K562 (cell line): ENCODE measurements at regions not wholly inside any gene's neighbourhood (a gene's known extent, or its start where the extent isn't known, plus 50 kb on each side); places are given as distances from the start of the nearest gene placed in this dataset.

Experiments used
- ATAC-seq: fragments of 200-7000 bp; cut with Tn5 transposase; 3 replicates; pipeline ENCODE4 v1.9.1; 2020; ENCODE audit warnings: moderate library complexity
- BruUV-seq: library from RNA; stranded (reverse); fragments of 400-500 nt; replicated peaks from 2 replicates; lab custom pipeline; 2021; lab: Mats Ljungman, UMichigan
- CTCF ChIA-PET: fragments of 300-600 bp; formaldehyde crosslinking; extraction: SDS; loops from one replicate; lab custom pipeline; 2021; ENCODE audit warnings: low intra/inter-chr PET ratio; lab: Yijun Ruan, JAX
- POLR2A ChIA-PET: fragments of 300-600, 350-650 bp; sonication (Branson Sonifier 250); formaldehyde crosslinking; extraction: SDS; loops from one replicate; lab custom pipeline; 2021; ENCODE audit warnings: antibody characterized with exemption, inconsistent platforms; lab: Yijun Ruan, JAX
- DNase-seq, 4 experiments: peaks; one replicate each; pipeline versions ENCODE4 v3.0.0 to v3.0.0-alpha.2; 2011 to 2018; ENCODE audit warnings: low spot score in 3 of 4, mixed read lengths in 3 of 4; ENCODE audit errors: extremely low read depth in 1 of 4
- FAIRE-seq: peaks from 2 replicates; lab custom pipeline; 2011; peaks lifted over from hg19 to GRCh38; lab: Jason Lieb, UNC
- H2AFZ ChIP-seq: 2 replicates; pipeline ENCODE4 v1.6.0; 2011; ENCODE audit warnings: low read depth, low read length, control low read depth, inconsistent platforms
- H3K27ac ChIP-seq: fragments of 200-600 bp; 3 replicates; pipeline ENCODE4 v1.8.0; 2011; ENCODE audit warnings: low read depth, mild to moderate bottlenecking, control low read depth, inconsistent platforms, low read length, moderate library complexity, mixed read lengths; ENCODE audit errors: extremely low read depth
- H3K27me3 ChIP-seq, 2 experiments: fragments of 300-600 bp in 1 of 2; 2 replicates in 1 of 2; 3 replicates in 1 of 2; pipeline versions ENCODE4 v1.6.0 to v1.8.0; 2011; ENCODE audit warnings: inconsistent platforms in 2 of 2, low read length in 2 of 2, mild to moderate bottlenecking in 1 of 2, mixed read lengths in 1 of 2, moderate library complexity in 1 of 2; ENCODE audit not compliant: control insufficient read depth in 2 of 2, insufficient read depth in 2 of 2
- H3K36me3 ChIP-seq: fragments of 300-600 bp; 3 replicates; pipeline ENCODE4 v1.8.0; 2011; ENCODE audit warnings: mild to moderate bottlenecking, low read length, inconsistent platforms; ENCODE audit not compliant: control insufficient read depth, insufficient read depth
- H3K4me1 ChIP-seq, 2 experiments: fragments of 200-600 bp in 1 of 2; replicated peaks in 1 of 2; 2 replicates in 1 of 2; 3 replicates in 1 of 2; pipeline versions ENCODE4 v1.5.1 to v1.8.0; 2011; ENCODE audit warnings: inconsistent platforms in 2 of 2, low read length in 2 of 2, mild to moderate bottlenecking in 1 of 2, mixed read lengths in 1 of 2, moderate library complexity in 1 of 2; ENCODE audit not compliant: control insufficient read depth in 2 of 2, insufficient read depth in 2 of 2
- H3K4me2 ChIP-seq: 2 replicates; pipeline ENCODE4 v1.6.1; 2011; ENCODE audit warnings: low read length, control low read depth, inconsistent platforms, mixed read lengths; ENCODE audit not compliant: insufficient read depth
- H3K4me3 ChIP-seq: fragments of 200-600 bp; sonication (generic), shearing (Covaris generic); 2 replicates; pipeline ENCODE4 v1.5.1; 2016; ENCODE audit warnings: control low read depth, inconsistent platforms
- H3K79me2 ChIP-seq: fragments of 200-600 bp; 3 replicates; pipeline ENCODE4 v1.8.0; 2011; ENCODE audit warnings: low read length, inconsistent platforms; ENCODE audit not compliant: control insufficient read depth, insufficient read depth
- H3K9ac ChIP-seq, 2 experiments: 2 replicates each; pipeline versions ENCODE4 v1.6.0 to v1.6.1; 2011; ENCODE audit warnings: low read depth in 2 of 2, low read length in 2 of 2, control low read depth in 1 of 2, inconsistent platforms in 1 of 2, mild to moderate bottlenecking in 1 of 2, mixed read lengths in 1 of 2; ENCODE audit not compliant: insufficient read depth in 1 of 2
- H3K9me1 ChIP-seq: one replicate; pipeline ENCODE4 v1.6.0; 2011; ENCODE audit warnings: inconsistent platforms, mild to moderate bottlenecking, low read length, moderate library complexity; ENCODE audit not compliant: control insufficient read depth, insufficient read depth
- H3K9me3 ChIP-seq: replicated peaks from 2 replicates; pipeline ENCODE4 v1.5.1; 2011; ENCODE audit warnings: low read depth, low read length, inconsistent platforms; ENCODE audit not compliant: control insufficient read depth, insufficient read depth
- H4K20me1 ChIP-seq: replicated peaks from 2 replicates; pipeline ENCODE4 v1.6.1; 2011; ENCODE audit warnings: low read length, inconsistent platforms, mixed read lengths; ENCODE audit not compliant: control insufficient read depth, insufficient read depth
- MXI1 ChIP-seq: IDR thresholded peaks from 2 replicates; pipeline ENCODE4 v1.6.1; 2011; ENCODE audit warnings: low read depth, mild to moderate bottlenecking, improper control_type of control experiment, low read length
- TOE1 ChIP-seq, 2 experiments: fragments of 450-650 bp in 1 of 2; sonication (generic) in 1 of 2; formaldehyde crosslinking in 1 of 2; IDR thresholded peaks; 2 replicates each; pipeline versions ENCODE4 v1.7.1 to v1.8.0; 2016 to 2022; ENCODE audit warnings: borderline replicate concordance in 2 of 2, mild to moderate bottlenecking in 2 of 2, antibody characterized with exemption in 1 of 2, inconsistent platforms in 1 of 2, low read depth in 1 of 2, missing genetic modification reagents in 1 of 2, moderate library complexity in 1 of 2
- ZNF274 ChIP-seq: IDR thresholded peaks from 2 replicates; pipeline ENCODE4 v1.6.1; 2011; ENCODE audit warnings: low read depth, mild to moderate bottlenecking, low read length, moderate library complexity, borderline replicate concordance
- ZNF316 ChIP-seq: fragments of 450-650 bp; IDR thresholded peaks from 2 replicates; pipeline ENCODE4 v1.6.1; 2016
- ZNF584 ChIP-seq: fragments of 200-800 bp; sonication (Bioruptor generic); IDR thresholded peaks from 2 replicates; pipeline ENCODE4 v1.6.1; 2016; ENCODE audit warnings: low read depth, mild to moderate bottlenecking, missing genetic modification characterization, missing compliant biosample characterization
- WGBS: fragments of 100-300 bp; shearing (Covaris generic); methylation state at CpG from one replicate; pipeline ENCODE4 v1.1.6; 2016; ENCODE audit warnings: low coverage, mixed read lengths; ENCODE audit not compliant: insufficient coverage; ENCODE audit errors: missing lambda C conversion rate; 5-methylcytosine and 5-hydroxymethylcytosine counted together
- in situ Hi-C: fragments of 300-500 bp; cut with MboI; formaldehyde crosslinking; loops from 4 replicates; pipeline ENCODE4 v1.15.0; 2018; ENCODE audit warnings: inconsistent platforms, mixed read lengths
- intact Hi-C: fragments of 100-400 bp; cut with micrococcal nuclease; formaldehyde crosslinking; loops from 2 replicates; pipeline ENCODE4 v1.14.2; 2022

DNA sequence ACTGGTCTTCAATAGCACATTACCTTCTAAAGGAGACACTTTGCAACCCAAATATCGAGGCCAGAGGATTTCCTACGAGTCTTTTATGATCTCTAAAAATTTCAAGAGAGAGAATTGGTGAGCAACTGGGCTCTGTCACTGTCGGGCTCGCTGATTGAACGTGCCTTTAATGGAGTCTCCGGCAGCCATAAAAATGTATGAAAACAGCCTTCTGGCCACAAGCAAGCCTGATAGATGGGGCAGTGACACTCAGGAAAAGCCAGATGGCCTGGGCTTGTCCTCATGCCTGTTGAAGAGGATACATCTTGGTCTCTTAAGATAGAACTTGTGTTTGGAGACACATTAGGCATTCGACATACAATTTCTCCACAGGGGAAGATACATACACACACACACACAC lies 419.5 kb upstream of the PROK2 start (continued):
- TF ChIP-seq ZNF584 (CRISPR knock-in tag) = no peak

DNA sequence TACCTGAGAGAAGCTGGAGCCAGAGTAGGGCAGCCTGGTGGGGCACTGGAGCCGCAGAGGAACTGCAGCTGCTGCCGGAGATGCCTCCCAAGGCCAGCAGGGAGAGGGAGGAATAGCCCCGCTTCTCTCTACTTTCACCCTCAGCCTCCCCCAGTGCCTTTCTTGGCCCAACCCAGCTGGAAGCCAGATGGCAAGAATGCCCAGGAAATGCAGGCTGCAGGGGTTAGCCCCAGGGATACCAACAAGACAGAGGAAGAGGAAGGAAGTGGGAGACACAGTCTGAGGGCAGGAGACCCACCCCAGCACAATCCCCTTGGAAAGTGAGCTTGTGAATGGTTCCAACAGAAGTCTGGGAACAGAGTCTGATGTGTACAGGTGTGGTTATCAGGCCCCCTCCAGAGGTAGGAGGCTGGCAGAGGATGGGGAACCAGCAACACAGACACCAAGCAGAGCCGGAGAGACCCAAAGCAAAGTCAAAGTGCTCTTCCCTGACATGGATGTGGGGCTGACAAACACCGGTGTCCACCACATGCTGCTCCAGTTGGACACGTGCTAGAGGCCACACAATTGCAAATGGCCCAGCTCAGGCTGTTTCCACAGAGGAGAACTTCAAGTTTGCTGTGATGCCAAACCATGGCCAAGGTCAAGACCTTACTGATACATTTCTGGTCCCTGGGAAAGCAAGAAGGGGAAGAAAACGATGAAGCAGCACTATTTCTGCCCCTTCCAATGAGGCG lies 418.8 kb upstream of the PROK2 start:
- Histone ChIP-seq H3K79me2 (no peaks in the 10 kb centered on the region), H3K36me3 (no peaks in the 10 kb centered on the region), H2AFZ (peak overlapping the region; percentile 58; the same call in 1 of the 2 replicates), H3K9me1 (no peaks in the 10 kb centered on the region), H3K4me3 (no peak overlapping the region), H3K27ac (no peak overlapping the region), H3K27me3 (no peaks in the 10 kb centered on the region), H4K20me1 (no peaks in the 10 kb centered on the region), H3K4me1 (no peaks in the 10 kb centered on the region; a peak in 1 of 5 replicates), H3K9ac (no peak overlapping the region), H3K9me3 (no peaks in the 10 kb centered on the region; the same call in 1 of the 2 replicates), H3K4me2 (no peak overlapping the region)
- WGBS = 37% methylated on average over 5 of the region's 8 CpGs
- DNase-seq (no peak), ATAC-seq (no peak), FAIRE-seq (no peak)
- ChIA-PET POLR2A (interaction anchor here (1.1 kb wide), 1 partner anchor 15 kb away, joined by 3 read pairs; no protein-coding TSS in a partner anchor), CTCF (no interaction called here)
- intact Hi-C loops = no loop called here
- BruUV-seq = no TSS peak
- no peak for TF ChIP-seq MXI1
- TF ChIP-seq ZNF274 = no peak
- no peak for TF ChIP-seq TOE1 (IDR thresholded peaks at IDR 0.05; ENCODE audit: borderline replicate concordance)
- TF ChIP-seq TOE1 (CRISPR knock-in tag; IDR thresholded peaks at IDR 0.05; ENCODE audit: borderline replicate concordance, low read depth) = no peak
- TF ChIP-seq ZNF316 = peak; percentile 22; the same call in 1 of the 2 replicates
- in situ Hi-C loops = no loop called here
